GM18507 (cell line): ENCODE measurements at regions not wholly inside any gene's neighbourhood (a gene's known extent, or its start where the extent isn't known, plus 50 kb on each side); places are given as distances from the start of the nearest gene placed in this dataset.
"Not testable (repeated sequence)": the region's sequence is repeated elsewhere in the genome, so short reads cannot be mapped to it uniquely, and the experiment has no call there.

Experiments used
- DNase-seq: peaks from one replicate; pipeline ENCODE4 v3.0.0; 2011; ENCODE audit warnings: low read depth; ENCODE audit not compliant: insufficient read length; ENCODE audit errors: extremely low spot score
- FAIRE-seq: peaks from 2 replicates; lab custom pipeline; 2011; peaks lifted over from hg19 to GRCh38; lab: Jason Lieb, UNC

DNA sequence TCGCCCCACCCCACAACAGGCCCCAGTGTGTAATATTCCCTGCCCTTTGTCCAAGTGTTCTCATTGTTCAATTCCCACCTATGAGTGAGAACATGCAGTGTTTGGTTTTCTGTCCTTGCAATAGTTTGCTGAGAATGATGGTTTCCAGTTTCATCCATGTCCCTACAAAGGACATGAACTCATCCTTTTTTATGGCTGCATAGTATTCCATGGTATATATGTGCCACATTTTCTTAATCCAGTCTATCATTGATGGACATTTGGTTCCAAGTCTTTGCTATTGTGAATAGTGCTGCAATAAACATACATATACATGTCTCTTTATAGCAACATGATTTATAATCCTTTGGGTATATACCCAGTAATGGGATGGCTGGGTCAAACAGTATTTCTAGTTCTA, 132.7 kb downstream of the SNX10 start:
- FAIRE-seq, DNase-seq: not testable (repeated sequence)

- FAIRE-seq (no peak), DNase-seq (no peak)
Measured at GRCh38 chr7:26425655-26426054, 134.0 kb downstream of the SNX10 start.

DNA sequence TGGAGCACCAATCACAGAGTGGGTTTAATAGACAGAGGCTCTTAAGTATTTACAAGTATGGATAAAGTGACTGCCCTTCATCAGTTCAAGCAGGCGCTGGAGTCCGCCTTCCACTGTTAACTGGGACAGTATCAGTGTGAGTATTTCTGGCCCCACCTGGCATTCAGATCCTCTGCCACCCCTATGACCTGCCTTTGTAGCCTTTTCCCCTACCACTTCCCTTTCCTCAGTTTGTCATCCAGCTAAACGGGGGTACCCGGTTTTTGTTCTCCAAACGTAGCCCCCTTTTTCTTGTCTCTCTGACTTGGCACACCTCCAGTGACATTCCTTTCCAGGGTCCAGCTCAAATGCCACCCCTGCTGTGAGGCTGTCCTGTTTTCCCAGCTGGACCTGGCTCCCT, 134.4 kb downstream of the SNX10 start:
- FAIRE-seq (no peak), DNase-seq (no peak)

DNA sequence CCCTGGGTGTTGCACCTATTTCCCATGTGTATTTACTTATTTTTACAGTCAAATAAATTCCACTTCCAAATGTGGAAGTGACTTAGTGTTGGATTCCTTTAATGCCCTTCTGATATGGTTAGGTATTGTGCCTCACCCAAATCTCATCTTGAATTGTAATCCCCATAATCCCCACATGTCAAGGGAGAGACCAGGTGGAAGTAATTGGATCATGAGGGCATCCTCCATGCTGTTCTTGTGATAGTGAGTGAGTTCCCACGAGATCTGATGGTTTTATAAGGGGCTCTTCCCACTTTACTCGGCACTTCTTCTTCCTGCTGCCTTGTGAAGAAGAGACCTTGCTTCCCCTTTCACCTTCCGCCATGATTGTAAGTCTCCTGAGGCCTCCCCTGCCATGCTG, 136.9 kb downstream of the SNX10 start:
- FAIRE-seq: no peak
- no peak for DNase-seq

GRCh38 chr7:26429168-26429567, 137.5 kb downstream of the SNX10 start:
- DNase-seq: no peak
- no peak for FAIRE-seq

DNA sequence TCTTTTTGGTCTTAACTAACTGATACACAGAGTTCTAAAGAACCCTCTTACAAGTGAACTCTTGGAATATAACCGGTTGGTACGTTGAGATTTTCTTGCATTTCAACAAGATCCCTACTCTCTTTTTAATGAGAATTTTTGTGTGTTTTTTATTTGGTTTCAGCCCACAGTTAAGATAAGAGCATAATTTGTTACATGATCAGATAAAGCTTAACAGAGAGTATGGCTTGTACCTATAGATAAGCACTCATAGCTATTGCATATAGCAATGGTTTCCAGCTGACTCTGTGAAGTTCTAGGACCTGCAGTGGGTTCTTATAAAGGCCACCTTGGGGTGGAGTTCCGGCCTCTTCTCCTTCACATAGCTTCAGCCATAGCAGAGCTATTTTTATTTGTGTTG, 143.3 kb downstream of the SNX10 start:
- DNase-seq: no peak
- FAIRE-seq: no peak

GRCh38 chr7:26437003-26437532, 145.4 kb downstream of the SNX10 start:
- FAIRE-seq (no peak), DNase-seq (no peak)

DNA sequence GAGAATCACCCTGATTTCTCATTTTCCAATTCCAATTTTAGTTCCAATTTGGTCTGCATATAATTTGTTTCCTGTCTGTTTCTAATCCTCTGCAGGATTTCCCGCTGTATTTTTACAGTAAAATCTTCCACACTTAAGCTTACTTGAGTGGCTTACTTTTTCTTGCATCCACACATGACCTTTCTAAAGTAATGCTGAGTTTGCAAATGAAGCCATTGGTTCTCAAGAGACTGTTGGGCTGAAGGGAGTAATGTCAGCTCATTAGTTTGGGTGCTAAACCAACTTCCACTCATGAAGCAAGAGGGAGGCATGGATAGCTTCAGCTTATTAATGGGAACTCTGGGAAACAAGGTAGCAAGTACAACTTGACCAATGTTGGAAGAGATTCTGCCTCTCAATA, 146.4 kb downstream of the SNX10 start:
- no peak for DNase-seq
- FAIRE-seq: no peak

DNA sequence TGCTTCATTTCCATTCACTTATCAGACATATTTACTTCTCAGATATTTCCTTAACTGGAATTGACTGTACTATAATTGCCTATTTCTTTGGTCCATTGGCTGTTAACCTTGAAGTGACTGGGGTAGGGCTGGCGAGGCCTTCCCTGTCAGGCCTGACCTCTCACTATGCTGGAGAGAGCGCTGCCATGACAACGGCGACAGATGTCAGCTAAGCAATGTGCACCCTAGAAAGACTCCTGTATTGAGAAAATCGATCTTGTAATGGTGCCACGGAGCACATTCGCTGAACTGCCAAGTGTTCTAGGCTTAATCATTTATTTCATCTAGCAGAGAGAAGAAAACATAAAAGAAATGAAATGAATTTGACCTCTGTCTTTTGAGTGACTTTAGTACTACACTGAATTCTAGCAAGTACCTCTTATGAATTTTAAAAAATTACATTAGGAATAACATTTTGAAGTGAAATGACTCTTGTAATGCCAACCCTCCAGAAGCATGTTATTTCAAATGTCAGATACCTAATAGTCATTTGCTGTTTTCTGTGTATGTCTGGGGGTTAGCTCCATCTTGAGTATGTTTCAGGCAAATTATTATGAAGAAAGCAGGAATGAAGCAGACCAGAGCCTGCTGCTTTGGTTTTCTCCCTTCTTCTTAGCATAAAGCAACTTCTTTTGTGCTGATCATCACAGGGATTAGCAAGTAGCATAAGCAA, 148.0 kb downstream of the SNX10 start:
- no peak for FAIRE-seq
- DNase-seq: no peak

GRCh38 chr7:26440233-26441001, 148.8 kb downstream of the SNX10 start:
- FAIRE-seq: no peak
- no peak for DNase-seq

DNA sequence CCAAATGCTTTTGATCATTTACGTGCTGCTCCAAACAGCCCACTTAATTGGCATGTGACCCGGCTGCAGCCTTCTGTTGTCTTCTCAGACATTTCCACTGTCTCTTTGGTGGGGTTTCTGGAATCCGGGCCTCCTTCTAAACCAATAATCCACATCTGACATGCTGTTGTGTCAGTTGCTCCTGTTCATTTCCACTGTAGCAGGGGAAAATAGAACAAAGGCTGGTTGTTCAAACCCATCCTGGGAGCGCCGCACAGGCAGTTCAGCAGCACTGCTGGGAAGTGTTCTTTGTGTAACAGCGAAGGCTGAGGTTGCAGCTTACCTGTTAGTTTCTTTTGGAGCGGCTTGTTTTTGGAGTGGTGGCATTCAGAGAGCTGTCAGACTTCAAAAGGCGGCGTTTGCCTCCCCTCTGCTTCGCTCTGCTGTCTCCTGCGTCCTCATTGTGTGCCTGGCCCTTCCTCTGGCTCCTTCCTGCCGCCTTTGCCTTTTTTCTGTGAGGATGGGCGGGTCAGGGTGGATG, 149.4 kb downstream of the SNX10 start:
- DNase-seq (no peak), FAIRE-seq (no peak)

- FAIRE-seq (no peak), DNase-seq (no peak)
Measured at GRCh38 chr7:26441611-26442277, 150.1 kb downstream of the SNX10 start.

DNA sequence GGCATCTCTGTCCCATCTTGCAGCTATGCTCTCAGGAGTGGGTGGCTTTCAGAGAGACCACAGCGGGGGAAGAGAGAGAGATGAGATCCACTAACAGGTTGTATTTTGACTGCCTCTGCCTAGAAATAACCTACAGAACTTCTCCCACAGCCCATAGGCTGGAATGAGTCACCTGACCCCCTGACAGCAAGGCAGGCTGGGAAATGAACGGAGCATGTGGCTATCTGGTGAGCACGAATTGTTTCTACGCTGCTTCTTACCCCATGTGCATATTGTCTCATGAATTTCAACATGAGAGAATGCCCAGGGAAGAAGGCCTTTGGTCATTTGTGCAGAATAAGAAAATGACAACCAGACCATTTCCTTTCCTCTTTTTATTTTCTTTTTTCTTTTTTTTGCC, 151.3 kb downstream of the SNX10 start:
- FAIRE-seq (no peak), DNase-seq (no peak)

DNA sequence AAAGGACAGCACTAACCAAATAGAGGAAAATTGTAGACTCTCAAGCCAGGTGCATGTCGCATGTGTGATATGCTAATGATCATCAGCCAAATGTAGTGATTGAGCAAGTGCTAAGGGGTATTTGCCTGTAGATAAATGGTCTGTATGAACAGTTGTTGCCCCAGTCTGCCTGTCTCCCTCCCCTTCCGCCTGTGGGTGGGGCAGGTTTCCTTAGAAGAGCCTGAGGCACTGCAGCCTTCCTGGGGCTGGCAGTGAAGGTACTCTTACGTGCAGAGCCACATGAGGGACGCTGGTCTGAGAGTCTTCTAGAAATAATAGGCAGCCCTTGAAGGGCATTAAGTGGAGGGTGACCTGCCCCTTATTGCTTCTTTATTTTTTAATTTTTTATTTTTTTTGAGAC, 152.1 kb downstream of the SNX10 start:
- FAIRE-seq: no peak
- no peak for DNase-seq

DNA sequence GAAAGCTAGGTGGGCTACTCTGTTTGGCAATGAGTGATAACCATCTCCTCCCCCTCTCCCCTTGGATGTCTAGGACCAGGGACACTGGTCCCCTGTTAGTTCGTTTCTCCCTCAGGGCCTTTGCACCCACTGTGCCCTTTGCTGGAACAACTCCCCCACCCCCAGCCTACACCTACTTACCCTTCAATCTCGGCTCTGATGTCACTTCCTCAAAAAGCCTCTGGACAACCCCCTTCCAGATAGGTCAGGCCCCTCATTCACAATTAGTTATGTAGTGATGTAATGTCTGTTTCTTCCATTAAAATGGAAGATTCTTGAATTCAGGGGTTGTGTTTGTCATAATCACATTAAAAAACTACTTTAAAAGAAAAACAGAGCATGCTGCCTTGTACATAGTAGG, 152.9 kb downstream of the SNX10 start:
- DNase-seq: no peak
- no peak for FAIRE-seq

DNA sequence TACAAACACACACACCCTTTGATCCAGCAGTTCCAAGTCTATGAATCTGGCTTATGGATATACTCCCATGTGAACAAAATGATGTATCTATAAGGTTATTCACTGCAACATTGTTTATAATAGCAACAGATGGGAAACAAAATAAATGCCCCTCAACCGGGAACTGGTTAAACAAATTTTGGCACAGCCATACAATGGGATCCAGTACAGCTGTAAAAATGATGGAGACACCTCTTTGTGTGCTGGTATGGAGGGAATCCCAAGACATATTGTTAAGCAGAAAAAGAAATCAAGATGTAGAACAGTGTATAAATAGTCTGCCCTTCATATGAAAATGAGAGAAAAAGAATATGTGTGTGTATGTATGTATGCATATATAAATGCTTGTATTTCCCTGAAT, 155.5 kb downstream of the SNX10 start:
- DNase-seq (no peak), FAIRE-seq (no peak)

DNA sequence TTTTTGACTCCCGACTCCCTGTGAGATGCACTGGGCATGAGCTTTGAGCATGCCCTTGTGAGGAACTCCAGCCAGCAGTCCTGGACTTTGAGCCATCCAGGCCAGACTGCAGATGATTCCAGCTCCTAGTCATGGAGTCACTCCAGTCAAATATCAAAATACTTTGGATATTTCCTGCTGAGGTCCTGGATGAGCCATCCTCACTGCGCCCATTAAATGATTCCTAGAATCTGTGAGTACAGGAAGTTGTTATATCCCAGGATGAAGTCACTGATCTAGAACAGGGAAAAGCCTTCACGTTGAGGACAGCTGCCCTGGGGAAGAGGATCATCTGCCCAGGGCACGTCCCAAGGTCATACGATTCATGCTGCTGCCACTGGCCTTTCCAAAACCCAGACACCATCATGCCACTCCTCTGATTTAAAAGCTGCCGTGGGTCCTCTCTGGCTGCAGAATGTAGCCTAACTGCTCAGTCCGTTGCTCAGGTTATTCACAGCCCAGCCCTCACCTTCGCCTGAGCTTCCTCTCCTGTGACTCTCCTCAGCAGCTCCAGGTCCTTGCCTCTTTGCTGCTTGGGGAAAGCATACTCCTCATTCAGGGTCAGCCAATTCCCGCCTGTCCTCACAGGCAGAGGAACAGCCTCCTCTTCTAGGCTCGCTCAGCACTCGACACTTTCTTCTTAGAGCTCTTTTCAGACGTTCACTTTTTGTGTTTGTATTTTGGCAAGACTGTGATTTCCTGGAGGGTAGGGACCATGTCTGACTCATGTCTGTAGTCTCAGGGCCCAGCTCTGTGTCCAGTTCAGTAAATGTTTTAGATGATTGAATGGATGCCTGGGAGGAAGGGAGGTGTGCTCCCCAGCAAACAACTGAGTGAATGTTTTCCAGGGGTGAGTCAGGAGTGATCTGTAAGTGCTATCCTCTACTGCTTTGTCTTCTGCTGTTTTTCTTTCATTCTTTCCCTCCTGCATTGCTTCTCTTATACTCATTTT, 157.8 kb downstream of the SNX10 start:
- no peak for FAIRE-seq

GRCh38 chr7:26451997-26452396, 160.3 kb downstream of the SNX10 start:
- no peak for DNase-seq
- no peak for FAIRE-seq

More for the DNA sequence above, 157.8 kb downstream of the SNX10 start:
- DNase-seq: no peak

GRCh38 chr7:26454180-26454579, 162.5 kb downstream of the SNX10 start:
- DNase-seq (no peak), FAIRE-seq (no peak)
